Fibroblast of skin of right quadriceps (primary cell): ENCODE measurements at regions not wholly inside any gene's neighbourhood (a gene's known extent, or its start where the extent isn't known, plus 50 kb on each side); places are given as distances from the start of the nearest gene placed in this dataset.

Source experiments
- DNase-seq: peaks from one replicate; pipeline ENCODE4 v3.0.0-alpha.2; 2013

DNA sequence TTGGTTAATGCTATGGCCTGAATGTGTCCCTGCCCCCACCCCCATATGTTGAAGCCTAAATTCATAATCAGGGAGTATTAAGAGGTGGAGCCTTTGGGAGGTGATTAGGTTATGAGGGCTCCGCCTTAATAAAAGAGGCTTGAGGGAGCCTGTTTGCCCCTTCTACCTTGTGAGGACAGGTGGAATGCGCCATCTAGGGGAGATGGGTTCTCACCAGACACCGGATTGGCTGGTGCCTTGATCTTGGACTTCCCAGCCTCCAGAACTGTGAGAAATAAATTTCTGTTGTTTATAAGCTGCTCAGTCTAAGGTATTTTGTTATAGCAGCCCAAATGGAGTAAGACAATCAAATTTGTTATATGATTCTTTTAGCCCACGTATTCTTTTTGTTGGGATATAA is 148.3 kb downstream of the PTCSC3 start:
- no peak for DNase-seq

- no peak for DNase-seq
Observed at GRCh38 chr14:36027354-36027753, 149.2 kb downstream of the PTCSC3 start.

- no peak for DNase-seq
Observed at GRCh38 chr14:36022765-36023410, 153.6 kb downstream of the PTCSC3 start.

GRCh38 chr14:36021591-36022320 is 154.8 kb downstream of the PTCSC3 start:
- no peak for DNase-seq

DNA sequence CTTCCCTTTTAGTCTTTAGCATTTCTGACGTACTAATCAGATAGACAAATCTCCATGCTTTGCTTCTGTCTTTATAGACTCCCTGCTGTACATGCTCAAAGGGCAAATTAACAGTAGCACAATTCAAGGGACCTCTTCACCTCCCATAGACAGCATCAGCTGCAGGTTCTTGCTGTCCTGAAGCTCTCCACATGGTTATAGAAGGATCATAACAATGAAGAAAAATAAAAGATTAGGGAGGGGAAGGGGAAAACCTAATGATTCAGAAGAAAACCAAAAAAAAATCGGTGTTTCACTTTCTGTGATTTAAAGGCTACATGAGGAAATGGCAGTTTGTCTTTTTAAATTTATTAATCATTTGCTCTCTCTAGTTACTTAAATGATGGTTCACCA is 155.5 kb downstream of the PTCSC3 start:
- no peak for DNase-seq

DNA sequence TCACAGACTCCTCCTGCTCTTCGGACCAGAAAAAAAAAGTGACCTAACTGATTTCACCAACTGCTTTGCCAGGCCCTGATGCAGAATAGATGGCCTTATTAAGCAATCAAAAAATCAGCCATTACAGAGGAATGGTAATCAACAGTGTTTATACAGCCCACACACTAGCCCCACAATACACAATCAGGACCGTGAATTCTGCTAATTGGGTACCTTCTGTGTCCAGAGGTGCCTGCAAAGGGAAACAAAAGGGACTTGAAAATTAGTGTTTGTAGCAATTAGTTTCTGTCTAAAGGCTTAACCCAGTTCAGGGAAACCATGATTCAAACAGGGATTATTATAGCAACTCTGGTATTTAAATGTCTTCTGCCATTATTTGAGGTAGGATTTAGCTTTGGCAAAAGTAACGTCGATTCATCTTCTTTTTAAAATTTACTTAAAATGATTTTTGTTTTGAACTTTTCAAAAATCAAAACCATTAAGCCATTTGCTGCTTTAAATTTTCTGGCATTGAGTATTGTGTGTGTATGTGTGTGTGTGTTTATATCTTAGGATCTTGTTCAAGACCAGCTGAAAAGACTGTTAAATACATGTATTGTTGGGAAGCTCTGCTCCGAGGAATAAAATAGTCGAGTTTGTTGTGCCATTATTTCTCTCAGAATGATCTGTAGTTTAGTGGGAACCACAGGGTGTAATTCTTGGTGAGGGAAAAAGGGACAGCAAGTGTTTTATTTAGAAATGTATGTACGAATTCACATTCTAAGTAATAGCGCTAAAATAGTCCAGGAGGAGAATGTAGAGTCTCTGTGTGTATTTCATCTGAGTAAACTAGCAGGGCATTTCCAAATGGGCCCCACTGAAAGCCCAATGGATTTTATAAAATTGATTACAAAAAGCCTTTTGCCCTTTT is 156.1 kb downstream of the PTCSC3 start:
- no peak for DNase-seq

- DNase-seq: peak; percentile 47
Observed at GRCh38 chr14:36019126-36019525, 157.4 kb downstream of the PTCSC3 start.

- DNase-seq: no peak
Observed at GRCh38 chr14:36014236-36014635, 162.3 kb downstream of the PTCSC3 start.

- no peak for DNase-seq
Observed at GRCh38 chr14:36013483-36013882, 163.0 kb downstream of the PTCSC3 start.

DNA sequence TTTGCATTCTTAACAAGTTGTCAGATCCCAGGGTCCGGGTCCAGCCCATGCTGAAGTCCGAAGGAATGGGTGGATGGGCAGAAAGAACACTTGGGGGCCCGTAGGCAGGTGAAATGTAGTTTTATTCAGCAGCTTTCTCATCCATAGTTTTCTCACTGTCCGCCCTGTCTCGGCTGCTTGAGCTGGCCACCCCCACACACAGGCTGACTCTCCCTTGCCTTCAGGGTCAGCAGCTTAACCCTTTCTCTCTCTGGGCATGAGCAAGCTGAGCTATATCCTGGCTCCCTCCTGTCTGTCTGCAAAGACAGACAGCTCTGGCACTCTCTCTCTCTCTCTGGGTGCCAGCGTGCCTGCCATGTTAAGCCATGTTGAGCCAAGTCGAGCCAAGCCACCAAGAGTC is 163.9 kb downstream of the PTCSC3 start:
- no peak for DNase-seq

DNA sequence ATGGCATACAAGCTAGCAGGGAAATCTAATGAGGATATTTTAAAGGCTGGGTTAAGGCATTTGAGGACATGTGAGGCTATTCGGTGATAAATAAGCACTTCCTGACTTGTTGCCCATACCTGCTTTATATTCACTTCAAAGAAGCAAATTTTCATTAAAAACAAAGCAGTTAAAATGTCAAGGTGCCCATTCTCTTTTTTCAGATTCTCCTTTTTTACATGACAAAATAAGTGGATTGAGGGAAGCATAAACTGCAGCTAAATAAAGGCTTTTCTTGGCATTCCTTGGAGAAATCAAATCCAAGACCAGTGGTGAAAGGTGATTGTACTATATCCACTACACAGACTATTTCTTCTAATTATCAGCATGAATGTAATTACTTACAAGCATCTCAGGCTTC is 166.9 kb downstream of the PTCSC3 start:
- no peak for DNase-seq

DNA sequence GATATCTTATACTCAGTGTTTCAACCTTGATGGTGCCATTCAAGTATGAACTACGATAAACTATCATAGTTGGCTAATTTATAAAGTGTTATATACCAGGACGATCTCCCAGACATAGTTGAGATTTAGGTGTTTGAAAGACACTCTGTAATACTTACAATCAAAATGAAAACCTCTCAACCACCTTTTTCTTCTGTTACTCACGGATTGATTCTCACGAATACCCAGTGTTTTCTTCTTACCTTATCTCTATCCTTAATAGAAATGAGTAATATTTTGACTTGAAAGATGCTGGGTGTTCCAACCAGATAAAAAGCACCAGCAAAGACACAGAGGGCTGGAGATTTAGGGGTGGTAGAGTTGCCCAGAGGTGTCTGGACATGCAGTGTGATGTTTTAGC is 169.9 kb downstream of the PTCSC3 start:
- no peak for DNase-seq

- no peak for DNase-seq
Observed at GRCh38 chr14:36005670-36006069, 170.9 kb downstream of the PTCSC3 start.

DNA sequence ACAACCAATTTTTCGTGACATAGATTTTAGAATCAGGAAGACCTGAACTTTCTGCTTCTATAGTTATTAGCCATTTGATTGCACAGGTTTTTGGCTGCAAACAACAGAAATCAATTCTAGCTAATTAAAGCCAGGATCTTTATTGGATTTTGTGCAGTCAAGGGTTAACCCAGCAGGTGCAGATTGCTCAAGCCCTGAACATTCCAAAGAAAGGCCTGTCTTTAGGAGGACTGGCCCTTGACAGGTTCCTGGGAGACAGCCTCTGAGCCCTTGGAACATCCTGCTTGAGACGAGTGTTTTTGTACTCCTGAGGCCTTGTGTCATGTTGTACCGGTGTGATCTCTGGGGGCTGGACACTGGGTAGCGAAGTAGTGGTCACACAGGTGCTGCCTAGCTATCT is 174.6 kb downstream of the PTCSC3 start:
- DNase-seq: no peak

- DNase-seq: no peak
Observed at GRCh38 chr14:35999294-35999693, 173.2 kb downstream of the BRMS1L start.

- no peak for DNase-seq
Observed at GRCh38 chr14:35998303-35998702, 172.2 kb downstream of the BRMS1L start.

DNA sequence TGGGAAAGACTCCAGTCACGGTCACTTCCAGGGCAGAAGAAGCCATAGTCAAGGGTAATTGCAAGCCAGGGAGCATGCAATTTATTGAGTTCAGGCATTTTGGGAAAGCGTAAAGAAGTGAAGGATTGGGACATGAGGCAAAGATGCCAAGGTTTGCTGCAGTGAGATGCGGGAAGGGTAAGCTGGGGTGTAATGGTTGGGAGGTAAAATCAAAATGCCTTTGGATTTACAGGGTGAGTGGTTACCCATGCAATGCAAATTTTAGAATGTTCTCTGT is 167.5 kb downstream of the BRMS1L start:
- DNase-seq: no peak

- DNase-seq: no peak
Observed at GRCh38 chr14:35992816-35993683, 166.9 kb downstream of the BRMS1L start.

DNA sequence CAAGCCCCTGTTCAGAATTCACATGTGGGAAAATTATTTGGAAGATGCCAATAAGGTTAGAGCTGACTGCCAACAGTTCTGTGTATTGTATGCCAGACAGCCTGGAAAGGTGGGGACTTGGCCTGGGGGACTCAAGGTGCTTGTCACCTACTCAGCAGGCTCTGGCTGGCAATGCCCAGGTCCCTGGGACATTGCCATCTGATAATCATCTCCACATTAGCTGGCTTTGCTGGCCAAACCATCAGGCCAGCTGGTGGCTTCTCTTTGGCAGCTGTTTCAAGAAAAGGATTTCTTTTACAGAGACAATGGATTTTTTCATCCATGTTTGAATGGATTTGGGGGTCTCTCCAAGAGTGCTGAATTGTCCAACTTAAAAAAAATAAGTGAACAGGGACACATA is 165.2 kb downstream of the BRMS1L start:
- no peak for DNase-seq

DNA sequence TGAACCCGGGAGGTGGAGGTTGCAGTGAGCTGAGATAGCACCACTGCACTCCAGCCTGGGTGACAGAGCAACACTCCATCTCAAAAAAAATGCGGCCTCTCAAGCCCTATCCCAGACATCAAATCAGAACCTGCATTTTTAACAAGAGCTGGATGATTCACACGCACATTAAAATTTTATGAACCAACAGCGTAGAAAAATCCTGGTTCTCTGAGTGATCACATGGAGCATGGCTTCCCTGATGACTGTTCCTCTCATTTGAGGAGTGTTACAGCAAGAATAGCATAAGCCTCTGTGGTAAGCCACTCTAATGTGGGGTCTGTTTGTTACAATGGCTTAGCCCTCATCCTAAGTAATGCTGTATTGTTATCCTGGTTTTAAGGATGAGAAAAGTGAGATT is 163.6 kb downstream of the BRMS1L start:
- DNase-seq: no peak

DNA sequence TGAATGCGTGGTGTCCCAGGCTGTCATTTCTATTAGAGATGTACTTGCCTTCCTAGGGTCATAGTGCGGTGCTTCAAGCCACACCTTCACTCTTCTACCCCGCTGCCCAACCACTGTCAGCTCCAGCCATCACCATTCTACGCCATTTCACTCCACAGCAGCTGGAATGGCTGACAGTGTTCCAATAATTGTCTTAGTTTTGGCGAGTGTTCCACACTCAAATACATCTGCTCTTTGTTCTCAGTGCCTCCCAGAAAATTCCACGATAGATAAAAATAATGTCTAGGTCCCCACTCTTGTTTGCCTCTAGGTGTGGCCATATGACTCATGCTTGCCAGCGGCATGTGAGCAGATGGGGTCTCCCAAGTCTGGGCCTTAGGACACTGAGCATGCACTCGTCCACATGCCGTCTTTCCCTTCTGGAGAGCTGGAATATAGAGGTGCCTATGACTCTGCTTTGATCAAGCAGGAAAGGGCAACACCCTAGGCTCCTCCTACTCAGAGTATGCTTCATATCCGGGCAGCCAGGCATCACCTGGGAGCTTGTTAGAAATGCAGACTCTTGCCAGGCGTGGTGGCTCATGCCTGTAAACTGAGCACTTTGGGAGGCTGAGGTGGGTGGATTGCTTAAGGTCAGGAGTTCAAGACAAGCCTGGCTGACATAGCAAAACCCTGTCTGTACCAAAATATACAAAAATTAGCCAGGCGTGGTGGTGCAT is 163.0 kb downstream of the BRMS1L start:
- no peak for DNase-seq

- DNase-seq: no peak
Observed at GRCh38 chr14:35988550-35988949, 162.4 kb downstream of the BRMS1L start.
